ENCODE measurements at regions not wholly inside any gene's neighbourhood (a gene's known extent, or its start where the extent isn't known, plus 50 kb on each side); places are given as distances from the start of the nearest gene placed in this dataset.

GRCh38 chr6:142685852-142686506 is 259.0 kb downstream of the HIVEP2 start:
- TF ChIP-seq SMC3 (IDR thresholded peaks at IDR 0.05) (no peak), NR3C1 (IDR thresholded peaks at IDR 0.05) (no peak), CTCF (IDR thresholded peaks at IDR 0.05) (no peak), REST (IDR thresholded peaks at IDR 0.05) (no peak), RFX5 (IDR thresholded peaks at IDR 0.05) (no peak), POLR2A (IDR thresholded peaks at IDR 0.05; ENCODE audit: low read length) (no peak), HDAC2 (IDR thresholded peaks at IDR 0.05) (no peak), CEBPB (IDR thresholded peaks at IDR 0.05) (no peak), KDM1A (IDR thresholded peaks at IDR 0.05; ENCODE audit: low read depth) (no peak), ELK1 (IDR thresholded peaks at IDR 0.05; ENCODE audit: low read depth, low read length) (no peak), CHD2 (IDR thresholded peaks at IDR 0.05; ENCODE audit: low read length, partially characterized antibody) (no peak), MAX (IDR thresholded peaks at IDR 0.05) (no peak), CHD4 (IDR thresholded peaks at IDR 0.05; ENCODE audit: borderline replicate concordance) (no peak)
